SK-N-SH (cell line): ENCODE measurements at regions not wholly inside any gene's neighbourhood (a gene's known extent, or its start where the extent isn't known, plus 50 kb on each side); places are given as distances from the start of the nearest gene placed in this dataset.

Experiments used
- CHD2 ChIP-seq: fragments of 150-350 bp; IDR thresholded peaks from 2 replicates; pipeline ENCODE4 v1.6.1; 2018; ENCODE audit warnings: low read length; ENCODE audit not compliant: partially characterized antibody
- ELF1 ChIP-seq: IDR thresholded peaks from 2 replicates; pipeline ENCODE4 v1.4.0; 2012
- EP300 ChIP-seq, 2 experiments: IDR thresholded peaks; 2 replicates each; pipeline versions ENCODE4 v1.4.0 to v1.6.1; 2012; ENCODE audit warnings: borderline replicate concordance in 1 of 2, low read depth in 1 of 2, low read length in 1 of 2
- JUND ChIP-seq: IDR thresholded peaks from 2 replicates; pipeline ENCODE4 v1.4.0; 2012
- MXI1 ChIP-seq: IDR thresholded peaks from 2 replicates; pipeline ENCODE4 v1.6.1; 2012; ENCODE audit warnings: mild to moderate bottlenecking, low read depth, low read length, improper control_type of control experiment
- NRF1 ChIP-seq: IDR thresholded peaks from 2 replicates; pipeline ENCODE4 v1.6.1; 2012; ENCODE audit warnings: low read depth, mild to moderate bottlenecking, low read length
- POLR2AphosphoS5 ChIP-seq: IDR thresholded peaks from 2 replicates; pipeline ENCODE4 v1.6.1; 2012; ENCODE audit warnings: low read depth, low read length
- RAD21 ChIP-seq: IDR thresholded peaks from 2 replicates; pipeline ENCODE4 v1.6.1; 2012; ENCODE audit warnings: mild to moderate bottlenecking, low read length
- TAF1 ChIP-seq: IDR thresholded peaks from 2 replicates; pipeline ENCODE4 v1.6.1; 2012; ENCODE audit warnings: low read depth, mild to moderate bottlenecking, low read length, moderate library complexity, borderline replicate concordance
- TF ChIP-seq, protein P1 (sequence below): IDR thresholded peaks from 2 replicates; pipeline ENCODE4 v1.4.0; 2012; ENCODE audit warnings: low read depth, borderline replicate concordance
- TF ChIP-seq, protein P2 (sequence below): fragments of 200-600 bp; sonication (generic); IDR thresholded peaks from 2 replicates; pipeline ENCODE4 v1.6.1; 2017; ENCODE audit warnings: antibody characterized with exemption, mild to moderate bottlenecking, moderate library complexity
- TF ChIP-seq, protein P3 (sequence below): fragments of 150-350 bp; IDR thresholded peaks from 2 replicates; pipeline ENCODE4 v1.6.1; 2016; ENCODE audit warnings: mild to moderate bottlenecking, low read depth, low read length
- TF ChIP-seq, protein P4 (sequence below): IDR thresholded peaks from 2 replicates; pipeline ENCODE4 v1.6.1; 2012; ENCODE audit warnings: mild to moderate bottlenecking, low read depth, low read length, moderate library complexity

DNA sequence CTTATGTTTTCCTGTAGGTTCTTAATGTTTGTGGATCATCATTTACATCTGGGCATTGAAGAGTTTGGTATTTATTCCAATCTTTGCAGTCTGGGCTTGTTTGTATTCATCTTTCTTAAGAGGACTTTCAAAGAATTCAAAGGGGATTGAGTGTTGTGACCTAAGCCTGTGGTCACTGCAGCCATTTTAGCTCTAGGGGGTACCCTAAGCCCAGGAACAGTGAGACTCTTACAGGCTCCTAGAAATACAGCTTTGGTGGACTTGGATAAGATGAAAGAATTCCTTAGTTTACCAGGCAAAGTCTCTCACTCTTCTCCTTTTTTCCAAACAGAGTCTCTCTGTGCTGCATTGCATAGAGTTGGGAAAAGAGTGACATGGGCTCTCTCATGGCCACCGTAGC, 2539.0 kb upstream of the PCDH20 start:
- TF ChIP-seq POLR2AphosphoS5, result no peak
- no peak for TF ChIP-seq TAF1
- TF ChIP-seq, protein P1, sequence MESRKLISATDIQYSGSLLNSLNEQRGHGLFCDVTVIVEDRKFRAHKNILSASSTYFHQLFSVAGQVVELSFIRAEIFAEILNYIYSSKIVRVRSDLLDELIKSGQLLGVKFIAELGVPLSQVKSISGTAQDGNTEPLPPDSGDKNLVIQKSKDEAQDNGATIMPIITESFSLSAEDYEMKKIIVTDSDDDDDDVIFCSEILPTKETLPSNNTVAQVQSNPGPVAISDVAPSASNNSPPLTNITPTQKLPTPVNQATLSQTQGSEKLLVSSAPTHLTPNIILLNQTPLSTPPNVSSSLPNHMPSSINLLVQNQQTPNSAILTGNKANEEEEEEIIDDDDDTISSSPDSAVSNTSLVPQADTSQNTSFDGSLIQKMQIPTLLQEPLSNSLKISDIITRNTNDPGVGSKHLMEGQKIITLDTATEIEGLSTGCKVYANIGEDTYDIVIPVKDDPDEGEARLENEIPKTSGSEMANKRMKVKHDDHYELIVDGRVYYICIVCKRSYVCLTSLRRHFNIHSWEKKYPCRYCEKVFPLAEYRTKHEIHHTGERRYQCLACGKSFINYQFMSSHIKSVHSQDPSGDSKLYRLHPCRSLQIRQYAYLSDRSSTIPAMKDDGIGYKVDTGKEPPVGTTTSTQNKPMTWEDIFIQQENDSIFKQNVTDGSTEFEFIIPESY, result no peak
- TF ChIP-seq, protein P2, sequence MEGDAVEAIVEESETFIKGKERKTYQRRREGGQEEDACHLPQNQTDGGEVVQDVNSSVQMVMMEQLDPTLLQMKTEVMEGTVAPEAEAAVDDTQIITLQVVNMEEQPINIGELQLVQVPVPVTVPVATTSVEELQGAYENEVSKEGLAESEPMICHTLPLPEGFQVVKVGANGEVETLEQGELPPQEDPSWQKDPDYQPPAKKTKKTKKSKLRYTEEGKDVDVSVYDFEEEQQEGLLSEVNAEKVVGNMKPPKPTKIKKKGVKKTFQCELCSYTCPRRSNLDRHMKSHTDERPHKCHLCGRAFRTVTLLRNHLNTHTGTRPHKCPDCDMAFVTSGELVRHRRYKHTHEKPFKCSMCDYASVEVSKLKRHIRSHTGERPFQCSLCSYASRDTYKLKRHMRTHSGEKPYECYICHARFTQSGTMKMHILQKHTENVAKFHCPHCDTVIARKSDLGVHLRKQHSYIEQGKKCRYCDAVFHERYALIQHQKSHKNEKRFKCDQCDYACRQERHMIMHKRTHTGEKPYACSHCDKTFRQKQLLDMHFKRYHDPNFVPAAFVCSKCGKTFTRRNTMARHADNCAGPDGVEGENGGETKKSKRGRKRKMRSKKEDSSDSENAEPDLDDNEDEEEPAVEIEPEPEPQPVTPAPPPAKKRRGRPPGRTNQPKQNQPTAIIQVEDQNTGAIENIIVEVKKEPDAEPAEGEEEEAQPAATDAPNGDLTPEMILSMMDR, result no peak
- no peak for TF ChIP-seq RAD21
- no peak for TF ChIP-seq CHD2
- TF ChIP-seq, protein P3, sequence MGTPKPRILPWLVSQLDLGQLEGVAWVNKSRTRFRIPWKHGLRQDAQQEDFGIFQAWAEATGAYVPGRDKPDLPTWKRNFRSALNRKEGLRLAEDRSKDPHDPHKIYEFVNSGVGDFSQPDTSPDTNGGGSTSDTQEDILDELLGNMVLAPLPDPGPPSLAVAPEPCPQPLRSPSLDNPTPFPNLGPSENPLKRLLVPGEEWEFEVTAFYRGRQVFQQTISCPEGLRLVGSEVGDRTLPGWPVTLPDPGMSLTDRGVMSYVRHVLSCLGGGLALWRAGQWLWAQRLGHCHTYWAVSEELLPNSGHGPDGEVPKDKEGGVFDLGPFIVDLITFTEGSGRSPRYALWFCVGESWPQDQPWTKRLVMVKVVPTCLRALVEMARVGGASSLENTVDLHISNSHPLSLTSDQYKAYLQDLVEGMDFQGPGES, result no peak
- no peak for TF ChIP-seq MXI1
- TF ChIP-seq, protein P4, sequence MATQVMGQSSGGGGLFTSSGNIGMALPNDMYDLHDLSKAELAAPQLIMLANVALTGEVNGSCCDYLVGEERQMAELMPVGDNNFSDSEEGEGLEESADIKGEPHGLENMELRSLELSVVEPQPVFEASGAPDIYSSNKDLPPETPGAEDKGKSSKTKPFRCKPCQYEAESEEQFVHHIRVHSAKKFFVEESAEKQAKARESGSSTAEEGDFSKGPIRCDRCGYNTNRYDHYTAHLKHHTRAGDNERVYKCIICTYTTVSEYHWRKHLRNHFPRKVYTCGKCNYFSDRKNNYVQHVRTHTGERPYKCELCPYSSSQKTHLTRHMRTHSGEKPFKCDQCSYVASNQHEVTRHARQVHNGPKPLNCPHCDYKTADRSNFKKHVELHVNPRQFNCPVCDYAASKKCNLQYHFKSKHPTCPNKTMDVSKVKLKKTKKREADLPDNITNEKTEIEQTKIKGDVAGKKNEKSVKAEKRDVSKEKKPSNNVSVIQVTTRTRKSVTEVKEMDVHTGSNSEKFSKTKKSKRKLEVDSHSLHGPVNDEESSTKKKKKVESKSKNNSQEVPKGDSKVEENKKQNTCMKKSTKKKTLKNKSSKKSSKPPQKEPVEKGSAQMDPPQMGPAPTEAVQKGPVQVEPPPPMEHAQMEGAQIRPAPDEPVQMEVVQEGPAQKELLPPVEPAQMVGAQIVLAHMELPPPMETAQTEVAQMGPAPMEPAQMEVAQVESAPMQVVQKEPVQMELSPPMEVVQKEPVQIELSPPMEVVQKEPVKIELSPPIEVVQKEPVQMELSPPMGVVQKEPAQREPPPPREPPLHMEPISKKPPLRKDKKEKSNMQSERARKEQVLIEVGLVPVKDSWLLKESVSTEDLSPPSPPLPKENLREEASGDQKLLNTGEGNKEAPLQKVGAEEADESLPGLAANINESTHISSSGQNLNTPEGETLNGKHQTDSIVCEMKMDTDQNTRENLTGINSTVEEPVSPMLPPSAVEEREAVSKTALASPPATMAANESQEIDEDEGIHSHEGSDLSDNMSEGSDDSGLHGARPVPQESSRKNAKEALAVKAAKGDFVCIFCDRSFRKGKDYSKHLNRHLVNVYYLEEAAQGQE, result no peak
- no peak for TF ChIP-seq ELF1
- no peak for TF ChIP-seq NRF1
- no peak for TF ChIP-seq EP300 (IDR thresholded peaks at IDR 0.05; ENCODE audit: borderline replicate concordance in 1 of 2, low read depth in 1 of 2, low read length in 1 of 2)
- no peak for TF ChIP-seq JUND
